Endothelial cell of umbilical vein (primary cell): ENCODE measurements at regions not wholly inside any gene's neighbourhood (a gene's known extent, or its start where the extent isn't known, plus 50 kb on each side); places are given as distances from the start of the nearest gene placed in this dataset.

Source experiments
- BruUV-seq: library from RNA; stranded (reverse); fragments of 400-500 nt; replicated peaks from 2 replicates; lab custom pipeline; 2021; lab: Mats Ljungman, UMichigan
- CTCF ChIA-PET: fragments of 300-600, 350-600 bp; sonication (Branson Sonifier 250); formaldehyde crosslinking; loops from one replicate; lab custom pipeline; 2021; ENCODE audit warnings: antibody characterized with exemption, inconsistent platforms; lab: Charles Lee
- POLR2A ChIA-PET: fragments of 300-600, 350-600 bp; sonication (Branson Sonifier 250); formaldehyde crosslinking; loops from one replicate; lab custom pipeline; 2021; ENCODE audit warnings: antibody characterized with exemption, inconsistent platforms; lab: Charles Lee
- DNase-seq: peaks from one replicate; pipeline ENCODE4 v3.0.0-alpha.2; 2011; ENCODE audit warnings: low read depth, low spot score
- FAIRE-seq: peaks from 2 replicates; lab custom pipeline; 2011; peaks lifted over from hg19 to GRCh38; lab: Jason Lieb, UNC
- H2AFZ ChIP-seq: 2 replicates; pipeline ENCODE4 v1.6.0; 2012; ENCODE audit warnings: low read depth, low read length, control low read depth, inconsistent platforms
- H3K27ac ChIP-seq: 2 replicates; pipeline ENCODE4 v1.5.1; 2011; ENCODE audit warnings: low read depth, mild to moderate bottlenecking, control low read depth, low read length, moderate library complexity; ENCODE audit not compliant: insufficient read depth
- H3K27me3 ChIP-seq, 2 experiments: 2 replicates each; pipeline versions ENCODE4 v1.6.0 to v1.6.1; 2011; ENCODE audit warnings: low read length in 2 of 2, mixed read lengths in 1 of 2; ENCODE audit not compliant: control insufficient read depth in 2 of 2, insufficient read depth in 2 of 2
- H3K36me3 ChIP-seq, 2 experiments: 2 replicates in 1 of 2; 3 replicates in 1 of 2; pipeline ENCODE4 v1.5.1; 2011; ENCODE audit warnings: low read length in 2 of 2, mild to moderate bottlenecking in 1 of 2, moderate library complexity in 1 of 2; ENCODE audit not compliant: control insufficient read depth in 2 of 2, insufficient read depth in 2 of 2; ENCODE audit errors: extremely low read depth in 1 of 2
- H3K4me1 ChIP-seq: 3 replicates; pipeline ENCODE4 v1.5.1; 2011; ENCODE audit warnings: mild to moderate bottlenecking, low read length; ENCODE audit not compliant: control insufficient read depth, insufficient read depth; ENCODE audit errors: extremely low read depth
- H3K4me2 ChIP-seq: 2 replicates; pipeline ENCODE4 v1.6.1; 2011; ENCODE audit warnings: low read length, control low read depth, mixed read lengths; ENCODE audit not compliant: insufficient read depth
- H3K4me3 ChIP-seq, 3 experiments: fragments of 200-600 bp in 1 of 3; sonication (generic), shearing (Covaris generic) in 1 of 3; replicated peaks in 1 of 3; 2 replicates each; pipeline ENCODE4 v1.5.1; 2011 to 2016; ENCODE audit warnings: control low read depth in 3 of 3, low read length in 3 of 3, mild to moderate bottlenecking in 2 of 3, inconsistent platforms in 1 of 3, low read depth in 1 of 3, moderate library complexity in 1 of 3; ENCODE audit not compliant: insufficient read depth in 1 of 3
- H3K79me2 ChIP-seq: 2 replicates; pipeline ENCODE4 v1.6.0; 2012; ENCODE audit warnings: low read length, inconsistent platforms; ENCODE audit not compliant: control insufficient read depth, insufficient read depth
- H3K9ac ChIP-seq: replicated peaks from 2 replicates; pipeline ENCODE3; 2011; ENCODE audit warnings: low read length, control low read depth; ENCODE audit not compliant: insufficient read depth; ENCODE audit errors: extremely low read depth
- H3K9me1 ChIP-seq: replicated peaks from 3 replicates; pipeline ENCODE4 v1.6.0; 2011; ENCODE audit warnings: mild to moderate bottlenecking, low read length; ENCODE audit not compliant: control insufficient read depth, insufficient read depth; ENCODE audit errors: extremely low read depth
- H3K9me3 ChIP-seq: replicated peaks from 2 replicates; pipeline ENCODE4 v1.5.1; 2012; ENCODE audit warnings: low read length, inconsistent platforms; ENCODE audit not compliant: control insufficient read depth, insufficient read depth
- H4K20me1 ChIP-seq: replicated peaks from 2 replicates; pipeline ENCODE3; 2011; ENCODE audit warnings: mild to moderate bottlenecking, low read length; ENCODE audit not compliant: control insufficient read depth, insufficient read depth; ENCODE audit errors: extremely low read depth
- CTCF ChIP-seq, 2 donors: IDR thresholded peaks; 1 replicate in 1 of 2; 2 replicates in 1 of 2; pipeline ENCODE4 v1.5.1; 2011; ENCODE audit warnings: low read length in 2 of 2, mild to moderate bottlenecking in 2 of 2, moderate library complexity in 2 of 2, control low read depth in 1 of 2, inconsistent platforms in 1 of 2, low read depth in 1 of 2; ENCODE audit not compliant: insufficient read depth in 1 of 2; ENCODE audit errors: extremely low read depth in 1 of 2
- EZH2 ChIP-seq: IDR thresholded peaks from 2 replicates; pipeline ENCODE4 v1.6.1; 2012; ENCODE audit warnings: borderline replicate concordance, low read depth, mild to moderate bottlenecking, moderate library complexity, low read length, inconsistent platforms; ENCODE audit not compliant: severe bottlenecking
- FOS ChIP-seq: IDR thresholded peaks from 2 replicates; pipeline ENCODE4 v1.6.1; 2011; ENCODE audit warnings: mild to moderate bottlenecking, low read length, moderate library complexity, borderline replicate concordance; ENCODE audit not compliant: insufficient read depth
- GATA2 ChIP-seq: IDR thresholded peaks from 2 replicates; pipeline ENCODE4 v1.7.0; 2011; ENCODE audit warnings: low read depth, mild to moderate bottlenecking, moderate library complexity, mixed read lengths, low read length; ENCODE audit not compliant: insufficient read length, insufficient read depth
- JUN ChIP-seq: IDR thresholded peaks from 2 replicates; pipeline ENCODE4 v1.6.1; 2011; ENCODE audit warnings: borderline replicate concordance, low read depth; ENCODE audit not compliant: insufficient read length, insufficient read depth
- MAX ChIP-seq: IDR thresholded peaks from 2 replicates; pipeline ENCODE4 v1.6.1; 2011; ENCODE audit not compliant: insufficient read depth, insufficient read length
- MYC ChIP-seq: IDR thresholded peaks from one replicate; pipeline ENCODE4 v1.6.1; 2011; ENCODE audit warnings: mild to moderate bottlenecking, low read depth, low read length
- POLR2A ChIP-seq: IDR thresholded peaks from 2 replicates; pipeline ENCODE4 v1.6.1; 2012; ENCODE audit warnings: low read depth, mild to moderate bottlenecking, control low read depth, low read length
- POLR2AphosphoS5 ChIP-seq: IDR thresholded peaks from 2 replicates; pipeline ENCODE4 v1.6.1; 2012; ENCODE audit warnings: low read depth, mild to moderate bottlenecking, control low read depth, low read length, moderate library complexity; ENCODE audit not compliant: insufficient read depth
- dilution Hi-C: fragments of 300-500 bp; cut with MboI; formaldehyde crosslinking; loops from one replicate; pipeline ENCODE4 v1.15.0; 2019; ENCODE audit warnings: low sequenced_read_pairs; ENCODE audit not compliant: extremely low pct_ligation_motif_present
- intact Hi-C: fragments of 100-400 bp; cut with micrococcal nuclease; formaldehyde crosslinking; loops from one replicate; pipeline ENCODE4 v1.10.0; 2022

- Histone ChIP-seq H2AFZ (no peak overlapping the region), H3K27me3 (no peaks in the 10 kb centered on the region), H3K4me1 (no peaks in the 10 kb centered on the region), H3K4me3 (no peak overlapping the region), H3K79me2 (no peaks in the 10 kb centered on the region), H3K36me3 (no peaks in the 10 kb centered on the region), H3K9ac (no peak overlapping the region), H3K27ac (no peak overlapping the region), H3K9me1 (no peaks in the 10 kb centered on the region), H3K4me2 (no peak overlapping the region), H4K20me1 (no peaks in the 10 kb centered on the region), H3K9me3 (no peaks in the 10 kb centered on the region)
- no TSS peak for BruUV-seq
- dilution Hi-C loops (no loop called here), intact Hi-C loops (no loop called here)
- POLR2A ChIA-PET, result no interaction called here
- CTCF ChIA-PET, result no interaction called here
- FAIRE-seq (no peak), DNase-seq (no peak)
- TF ChIP-seq POLR2AphosphoS5 (no peak), GATA2 (no peak), MAX (no peak)
These were observed 1199.7 kb upstream of the TENM3 start for GRCh38 chr4:181043486-181043885.

DNA sequence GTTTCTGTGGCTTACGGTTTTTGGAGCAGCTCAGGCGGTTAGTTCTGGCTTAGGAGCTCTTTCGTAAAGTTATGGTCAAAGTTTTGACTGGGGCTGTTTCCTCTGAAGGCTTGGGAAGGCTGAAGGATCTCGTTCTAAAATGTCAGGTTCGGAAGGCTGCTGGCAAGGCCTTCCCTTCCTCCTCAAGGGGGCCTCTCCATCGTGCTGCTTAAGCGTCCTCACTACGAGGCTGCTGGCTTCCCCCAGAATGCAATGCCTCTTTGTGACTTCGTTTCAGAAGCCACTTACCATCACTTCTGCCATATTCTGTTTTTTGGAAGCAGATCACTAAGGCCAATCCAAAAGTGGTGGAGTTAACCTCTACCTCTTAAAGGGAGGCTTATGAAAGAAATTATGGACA is 1196.4 kb upstream of the TENM3 start:
- no peak for FAIRE-seq
- H3K36me3 ChIP-seq, result no peaks in the 10 kb centered on the region
- H3K9ac ChIP-seq, result no peak overlapping the region
- CTCF ChIA-PET, result no interaction called here
- no peaks in the 10 kb centered on the region for H3K4me1 ChIP-seq
- DNase-seq, result no peak
- no peaks in the 10 kb centered on the region for H4K20me1 ChIP-seq
- no TSS peak for BruUV-seq
- no peaks in the 10 kb centered on the region for H3K9me1 ChIP-seq
- POLR2A ChIA-PET, result no interaction called here
- H2AFZ ChIP-seq, result no peak overlapping the region
- no peaks in the 10 kb centered on the region for H3K27me3 ChIP-seq
- H3K79me2 ChIP-seq, result no peaks in the 10 kb centered on the region
- dilution Hi-C loops (no loop called here), intact Hi-C loops (no loop called here)
- no peak overlapping the region for H3K27ac ChIP-seq
- H3K4me3 ChIP-seq, result no peak overlapping the region
- H3K9me3 ChIP-seq, result peaks cover 1% of the 10 kb centered on the region
- no peak for TF ChIP-seq GATA2
- TF ChIP-seq EZH2, result no peak
- TF ChIP-seq POLR2A, result no peak
- no peak for TF ChIP-seq CTCF (IDR thresholded peaks at IDR 0.05; ENCODE audit: extremely low read depth in 1 of 2, insufficient read depth in 1 of 2, low read depth in 1 of 2, low read length in 2 of 2)
- no peak for TF ChIP-seq FOS
- TF ChIP-seq MYC, result no peak
- TF ChIP-seq JUN, result no peak
- TF ChIP-seq POLR2AphosphoS5, result no peak
- no peak for TF ChIP-seq MAX
- no peak overlapping the region for H3K4me2 ChIP-seq
